ENCODE measurements at regions not wholly inside any gene's neighbourhood (a gene's known extent, or its start where the extent isn't known, plus 50 kb on each side); places are given as distances from the start of the nearest gene placed in this dataset.

DNA sequence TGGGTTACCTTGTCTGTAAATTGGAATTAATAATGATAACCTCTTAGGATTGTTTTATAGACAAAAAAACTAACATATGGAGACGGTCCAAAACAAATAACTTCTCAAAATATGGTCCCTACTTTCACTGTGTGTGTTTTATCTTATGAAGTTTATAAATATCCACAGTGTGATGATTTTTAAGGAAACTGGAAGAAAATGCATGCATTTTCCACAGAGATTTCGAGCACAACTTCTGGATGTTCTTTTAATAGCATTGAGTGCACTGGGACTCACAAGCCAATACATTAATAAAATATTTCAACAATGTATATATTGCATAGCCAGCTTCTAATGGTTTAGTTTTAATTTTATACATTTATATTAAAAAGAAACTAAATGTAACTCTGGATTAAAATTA is 87.9 kb upstream of the SPHKAP start:
- TF ChIP-seq EZH2phosphoT487 (IDR thresholded peaks at IDR 0.05; ENCODE audit: low read depth, severe bottlenecking, unreplicated experiment), result no peak
- TF ChIP-seq EZH2 (IDR thresholded peaks at IDR 0.05; ENCODE audit: borderline replicate concordance), result no peak
- TF ChIP-seq, protein P1, sequence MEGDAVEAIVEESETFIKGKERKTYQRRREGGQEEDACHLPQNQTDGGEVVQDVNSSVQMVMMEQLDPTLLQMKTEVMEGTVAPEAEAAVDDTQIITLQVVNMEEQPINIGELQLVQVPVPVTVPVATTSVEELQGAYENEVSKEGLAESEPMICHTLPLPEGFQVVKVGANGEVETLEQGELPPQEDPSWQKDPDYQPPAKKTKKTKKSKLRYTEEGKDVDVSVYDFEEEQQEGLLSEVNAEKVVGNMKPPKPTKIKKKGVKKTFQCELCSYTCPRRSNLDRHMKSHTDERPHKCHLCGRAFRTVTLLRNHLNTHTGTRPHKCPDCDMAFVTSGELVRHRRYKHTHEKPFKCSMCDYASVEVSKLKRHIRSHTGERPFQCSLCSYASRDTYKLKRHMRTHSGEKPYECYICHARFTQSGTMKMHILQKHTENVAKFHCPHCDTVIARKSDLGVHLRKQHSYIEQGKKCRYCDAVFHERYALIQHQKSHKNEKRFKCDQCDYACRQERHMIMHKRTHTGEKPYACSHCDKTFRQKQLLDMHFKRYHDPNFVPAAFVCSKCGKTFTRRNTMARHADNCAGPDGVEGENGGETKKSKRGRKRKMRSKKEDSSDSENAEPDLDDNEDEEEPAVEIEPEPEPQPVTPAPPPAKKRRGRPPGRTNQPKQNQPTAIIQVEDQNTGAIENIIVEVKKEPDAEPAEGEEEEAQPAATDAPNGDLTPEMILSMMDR (IDR thresholded peaks at IDR 0.05; ENCODE audit: poor library complexity), result no peak
